Mesenteric fat pad (tissue), 1 donor: ENCODE measurements at regions not wholly inside any gene's neighbourhood (a gene's known extent, or its start where the extent isn't known, plus 50 kb on each side); places are given as distances from the start of the nearest gene placed in this dataset.

Experiments
- DNase-seq: peaks from one replicate; pipeline ENCODE4 v3.0.0-alpha.2; 2020; ENCODE audit warnings: low spot score
- donor health status: DM: yes; HTN: yes; CAD: no.

DNA sequence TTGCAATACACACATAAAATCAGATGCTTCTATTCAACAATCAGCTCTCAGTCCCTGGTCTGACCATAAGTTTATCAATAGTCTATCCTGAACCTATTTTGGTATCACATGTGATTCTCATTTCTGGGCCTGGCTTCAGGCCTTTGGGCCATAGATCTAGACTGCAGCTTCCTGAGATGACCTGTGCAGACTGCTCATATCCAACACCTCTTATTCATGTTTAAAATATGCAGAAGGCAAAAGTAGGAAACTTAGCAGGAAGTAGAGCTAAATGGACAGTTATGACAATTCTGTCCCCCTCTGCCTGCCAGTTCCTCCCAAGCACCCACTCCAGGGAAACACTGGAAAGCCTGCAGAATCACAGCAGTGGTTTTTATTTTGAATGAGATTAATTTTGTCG, 53.3 kb downstream of the C7orf25 start:
- no peak for DNase-seq

DNA sequence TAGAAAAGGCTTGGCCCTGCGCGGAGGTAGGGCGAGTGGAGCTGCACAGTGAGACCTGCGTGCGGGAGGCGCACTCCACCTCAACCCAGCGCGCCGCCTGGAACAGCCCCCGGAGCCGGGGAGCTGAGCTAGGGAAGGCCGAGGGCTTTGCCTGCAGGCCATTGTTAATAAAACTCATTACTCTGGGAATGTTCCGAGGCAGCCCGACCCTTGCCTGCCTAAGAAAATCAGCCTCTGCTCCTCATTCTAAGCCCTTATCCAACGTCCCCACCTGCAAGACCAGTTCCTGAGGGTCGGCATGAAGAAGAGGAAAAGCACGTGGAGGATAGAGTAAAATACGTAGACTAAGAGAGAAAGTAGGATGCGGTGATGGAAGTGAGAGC, 55.3 kb downstream of the C7orf25 start:
- no peak for DNase-seq

DNA sequence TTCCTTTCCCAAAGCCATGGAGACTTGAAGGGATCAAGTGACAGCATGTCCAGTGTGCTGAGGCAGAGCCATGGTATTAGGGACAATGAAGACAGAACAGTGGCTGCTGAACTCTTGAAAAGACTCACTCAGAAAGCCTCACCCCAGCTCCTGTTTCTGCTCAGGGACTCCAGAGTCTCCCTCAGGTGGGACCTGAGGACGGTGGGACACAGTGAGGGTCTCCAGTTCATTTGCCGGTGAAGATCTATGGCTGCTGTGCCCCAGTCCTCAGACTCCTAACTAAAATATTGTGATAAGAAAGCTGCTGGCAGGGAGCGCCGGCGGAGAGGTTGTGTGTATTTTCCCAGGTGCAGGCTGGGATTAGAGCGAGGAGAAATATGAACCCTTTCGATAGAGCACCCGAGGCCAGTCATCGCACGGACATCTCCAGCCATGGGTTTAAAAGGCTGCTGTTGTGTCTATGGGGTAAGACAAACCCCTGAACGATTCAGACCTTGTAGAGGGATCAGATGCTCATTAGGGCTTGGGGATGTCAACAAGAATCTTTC, 57.2 kb downstream of the C7orf25 start:
- DNase-seq = no peak

DNA sequence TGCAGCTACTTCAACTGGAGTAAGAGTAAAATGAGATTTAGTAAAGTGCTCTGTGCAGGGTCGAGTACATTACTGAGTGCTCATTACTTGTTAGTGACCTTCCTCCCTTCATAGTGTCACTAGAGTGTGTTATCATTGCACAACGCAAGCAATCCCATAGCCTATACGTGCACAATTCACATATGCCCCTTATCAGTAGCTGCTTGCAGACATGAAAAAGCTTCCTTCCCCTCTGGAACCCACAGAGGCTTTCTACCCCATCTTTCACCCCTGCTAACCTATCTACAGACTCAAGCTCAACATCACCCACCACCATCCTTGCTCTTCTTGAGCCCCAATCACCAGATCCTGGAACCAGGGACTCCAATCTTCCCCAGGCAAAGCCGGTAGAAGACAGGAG, 59.3 kb downstream of the C7orf25 start:
- no peak for DNase-seq

DNA sequence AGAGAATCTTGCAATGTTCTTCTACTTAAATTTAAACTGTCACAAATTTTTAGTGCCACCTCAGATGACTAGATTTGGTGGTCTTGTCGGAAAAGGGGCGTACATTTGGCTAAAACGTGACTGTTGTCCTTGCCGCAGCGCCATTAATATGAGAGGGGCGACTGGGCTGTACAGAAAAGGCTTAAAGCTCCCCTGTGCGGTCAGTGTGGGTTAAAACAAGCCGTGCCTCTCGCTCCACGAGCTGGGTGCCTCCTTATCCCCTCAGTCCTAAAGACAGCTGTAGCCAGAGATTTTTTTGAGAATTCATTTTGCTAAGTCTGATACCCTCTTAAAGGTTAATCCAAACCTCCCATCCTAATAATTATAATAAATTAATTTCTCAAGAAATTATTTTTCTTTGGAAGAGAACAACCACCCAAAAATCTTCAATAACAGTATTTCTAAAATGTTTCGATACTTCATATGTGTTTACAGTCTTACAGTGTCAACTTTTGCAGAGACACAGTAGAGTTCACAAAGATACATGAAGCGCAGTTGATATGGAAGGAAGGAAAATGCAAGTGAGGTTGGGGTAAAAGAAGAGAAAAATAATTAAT, 68.6 kb downstream of the C7orf25 start:
- no peak for DNase-seq

DNA sequence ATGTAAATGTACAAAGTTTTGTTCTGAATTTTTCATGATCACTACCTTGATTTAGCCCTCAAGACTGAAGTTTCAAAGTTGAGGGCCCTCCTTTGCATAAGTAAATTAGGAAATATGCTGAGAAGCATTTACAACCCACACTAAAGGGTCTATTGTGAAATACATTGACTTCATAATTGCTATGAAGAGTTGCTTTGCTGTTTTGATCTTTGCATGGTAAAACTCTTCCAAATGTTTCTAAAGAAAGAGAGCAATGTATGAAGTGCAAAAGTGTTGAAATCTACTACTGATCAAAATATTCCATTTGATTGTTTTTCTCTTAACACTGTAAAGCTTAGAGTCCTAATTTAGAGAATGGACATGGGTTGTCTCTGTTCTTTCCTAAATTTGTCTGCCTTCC, 77.2 kb downstream of the C7orf25 start:
- no peak for DNase-seq

DNA sequence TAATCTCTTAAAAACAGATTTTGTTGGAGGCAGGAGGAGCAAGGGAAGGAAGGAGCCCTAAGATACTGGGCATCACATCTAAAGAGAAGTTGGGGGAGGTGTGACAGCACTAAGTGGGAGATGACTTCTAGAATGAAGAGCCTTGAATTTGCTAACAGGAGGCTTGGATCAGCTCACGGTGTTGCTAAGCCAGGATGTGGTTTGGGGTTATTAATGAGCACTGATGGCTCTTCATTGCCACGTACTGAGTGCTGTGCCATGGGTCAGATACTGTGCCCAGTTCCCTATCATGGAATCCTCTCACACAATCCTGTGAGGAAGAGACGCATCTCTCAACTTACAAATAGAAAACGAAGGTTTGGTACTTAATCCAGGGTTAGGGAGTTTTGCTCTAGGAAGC, 78.5 kb downstream of the C7orf25 start:
- no peak for DNase-seq

DNA sequence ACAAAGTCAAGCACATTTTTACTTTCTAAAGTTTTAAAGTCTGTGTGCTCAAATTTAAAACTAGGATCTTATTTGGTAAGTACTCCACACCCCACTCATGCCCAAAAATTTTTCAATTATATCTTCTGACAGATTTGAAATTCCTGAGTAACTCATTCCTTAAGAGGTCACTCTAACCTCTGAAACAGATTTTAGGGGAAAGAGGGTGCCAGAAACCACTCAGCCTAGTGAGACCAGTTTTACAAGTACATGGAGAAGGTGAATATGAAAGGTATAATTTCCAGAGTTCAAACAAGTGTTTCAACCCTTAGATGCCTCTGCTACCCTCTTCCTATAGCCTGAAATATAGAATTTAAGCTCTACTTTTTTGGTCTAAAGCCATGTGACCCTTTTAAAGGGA, 79.2 kb downstream of the C7orf25 start:
- no peak for DNase-seq

DNA sequence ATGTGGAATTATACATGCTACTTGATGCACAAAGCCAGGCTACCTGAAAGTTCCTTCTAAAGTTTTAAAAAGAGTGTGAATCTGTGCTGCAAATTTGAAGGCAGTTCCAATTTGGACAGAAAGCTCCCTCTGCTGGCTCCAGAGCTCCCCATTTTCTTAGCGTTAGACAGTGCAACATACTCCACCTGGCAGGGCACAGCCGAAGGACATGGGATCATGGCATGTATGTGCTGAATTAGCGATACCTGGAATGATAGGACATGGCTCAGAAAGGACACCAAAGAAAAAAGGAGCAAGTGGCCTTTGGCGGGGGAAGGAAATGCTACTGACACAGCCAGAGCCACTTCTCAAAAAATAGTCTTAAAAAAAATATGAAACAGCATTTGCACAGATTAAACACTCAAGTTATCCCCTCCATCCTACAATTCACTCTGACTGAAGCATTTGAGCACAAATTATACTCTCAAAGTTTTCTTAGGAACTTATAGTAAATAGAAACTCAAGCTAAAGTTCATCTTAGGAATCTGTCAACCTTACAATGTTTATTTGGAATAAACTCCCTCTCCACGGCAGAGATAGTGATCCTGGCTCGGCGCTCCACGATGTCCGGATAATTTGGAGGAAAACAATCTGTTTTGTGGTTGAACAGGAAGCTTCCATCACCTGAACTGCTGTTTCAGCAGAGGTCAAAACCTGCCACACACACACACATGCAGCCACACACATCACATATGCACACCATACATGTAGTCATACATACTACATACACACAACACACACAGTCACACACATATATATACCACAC, 80.0 kb downstream of the C7orf25 start:
- no peak for DNase-seq

DNA sequence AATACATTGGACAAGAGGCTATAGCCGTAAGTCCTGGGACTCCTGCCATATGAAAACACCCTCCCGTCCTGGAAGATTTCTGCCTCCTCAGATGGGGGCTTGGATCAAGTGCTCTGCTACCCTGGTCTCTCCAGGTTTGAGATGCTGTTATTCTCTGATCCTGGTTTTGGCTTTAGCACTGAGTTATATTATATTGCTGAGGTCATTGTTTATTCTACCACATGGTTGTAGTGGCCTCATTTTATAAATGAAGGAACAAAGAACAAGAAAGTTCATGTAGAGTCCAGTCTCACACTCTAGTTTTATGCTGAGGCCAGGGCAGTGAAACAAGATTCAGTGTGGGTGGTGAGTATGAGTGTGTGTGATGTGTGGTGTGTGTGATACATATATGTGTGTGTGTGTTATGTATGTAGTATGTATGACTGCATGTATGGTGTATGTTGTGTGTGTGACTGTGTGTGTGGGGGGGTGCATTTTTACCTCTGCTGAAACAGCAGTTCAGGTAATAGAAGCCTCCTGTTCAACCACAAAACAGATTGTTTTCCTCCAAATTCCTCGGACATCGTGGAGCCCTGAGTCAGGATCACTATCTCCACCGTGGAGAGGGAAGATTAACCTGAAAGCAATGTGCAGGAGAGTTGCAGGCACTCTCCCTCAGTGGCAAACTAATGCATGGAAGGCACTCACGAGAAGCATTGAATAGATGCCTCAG, 80.7 kb downstream of the C7orf25 start:
- no peak for DNase-seq

DNA sequence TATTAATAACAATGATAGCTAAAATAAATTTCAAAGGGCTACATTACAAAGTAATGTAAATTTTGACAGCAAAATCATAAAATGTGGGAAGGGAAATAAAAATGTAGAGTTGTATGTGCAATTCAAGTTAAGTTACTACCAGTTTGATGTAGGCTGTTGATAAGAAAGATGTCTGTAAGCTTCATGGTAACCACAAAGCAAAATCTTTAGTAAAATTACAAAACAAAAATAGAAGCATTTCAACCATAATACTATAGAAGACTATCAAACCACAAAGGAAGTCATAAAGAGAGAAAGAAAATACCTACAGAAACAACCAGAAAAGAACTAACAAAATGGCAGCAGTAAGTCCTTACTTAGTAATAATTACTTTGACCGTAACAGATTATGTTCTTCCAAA, 99.1 kb downstream of the C7orf25 start:
- no peak for DNase-seq

DNA sequence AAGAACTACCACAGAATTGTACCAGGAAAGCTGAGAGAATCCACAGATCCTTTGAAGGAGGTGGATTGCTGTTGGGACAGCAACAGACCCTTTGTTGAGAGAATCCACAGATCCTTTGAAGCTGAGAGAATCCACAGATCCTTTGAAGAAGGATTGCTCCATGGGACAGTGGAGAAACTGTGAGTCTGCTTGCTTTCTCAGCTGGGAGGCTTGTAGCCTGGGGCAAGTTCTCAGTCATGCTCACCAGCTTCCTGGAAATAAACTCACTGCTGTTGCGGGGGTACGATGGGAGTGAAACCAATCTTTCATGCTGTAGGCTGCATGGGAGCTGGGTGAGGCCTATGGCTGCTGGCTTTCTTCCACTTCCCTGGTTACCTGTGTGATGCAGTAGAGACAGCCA, 106.3 kb downstream of the C7orf25 start:
- no peak for DNase-seq

DNA sequence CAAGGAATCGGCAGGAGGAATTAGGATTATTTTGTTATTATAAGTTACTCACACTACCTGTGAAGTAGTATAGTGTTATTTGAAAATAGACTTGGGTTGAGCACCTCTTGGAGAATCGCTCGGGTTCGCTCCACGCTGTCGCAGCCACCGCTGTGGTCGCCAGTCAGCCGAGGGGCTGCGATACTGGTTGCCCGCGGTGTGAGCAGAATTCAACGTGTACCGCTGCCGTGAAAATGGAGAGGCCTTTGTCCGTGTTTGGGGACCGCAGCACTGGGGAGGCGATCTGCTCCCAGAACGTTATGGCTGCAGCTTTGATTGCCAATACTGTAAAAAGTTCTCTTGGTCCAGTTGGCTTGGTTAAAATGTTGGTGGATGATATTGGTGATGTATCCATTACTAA, 117.2 kb downstream of the C7orf25 start:
- no peak for DNase-seq

DNA sequence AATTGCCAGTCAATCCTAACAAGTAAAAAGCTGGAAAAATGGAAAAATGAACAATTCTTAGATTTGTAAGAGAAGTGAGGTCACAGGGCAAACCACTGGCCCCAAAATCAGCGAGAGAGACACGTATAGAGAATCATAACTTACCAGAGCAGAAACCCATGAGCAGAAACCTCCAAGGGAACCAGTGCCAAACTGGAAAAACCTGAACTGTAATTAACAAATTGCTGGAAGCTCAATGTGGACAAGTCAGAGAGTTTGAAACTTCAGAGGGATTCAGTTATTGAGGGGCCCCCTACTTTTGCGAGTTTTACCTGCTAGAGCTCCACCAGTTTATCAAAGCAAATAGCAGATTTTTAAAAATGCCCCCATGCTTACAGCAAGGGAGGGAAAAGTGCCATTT, 119.0 kb downstream of the C7orf25 start:
- DNase-seq = no peak

DNA sequence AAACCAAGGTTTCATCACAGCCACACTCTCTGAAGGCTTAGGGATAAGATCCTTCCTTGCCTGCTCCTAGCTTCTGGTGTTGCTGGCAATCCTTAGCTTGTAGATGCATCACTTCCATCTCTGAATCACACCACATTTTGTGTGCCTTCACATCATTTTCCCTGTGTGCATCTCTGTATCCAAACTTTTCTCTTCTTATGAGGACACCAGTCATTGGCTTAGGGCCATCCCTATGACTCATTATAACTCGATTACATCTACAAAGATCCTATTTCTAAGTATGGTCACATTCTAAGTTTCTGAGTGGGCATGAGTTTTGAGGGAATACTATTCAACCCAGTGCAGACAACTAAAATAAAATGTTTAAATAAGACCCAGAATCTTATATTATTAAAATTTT, 121.7 kb downstream of the C7orf25 start:
- DNase-seq = no peak

DNA sequence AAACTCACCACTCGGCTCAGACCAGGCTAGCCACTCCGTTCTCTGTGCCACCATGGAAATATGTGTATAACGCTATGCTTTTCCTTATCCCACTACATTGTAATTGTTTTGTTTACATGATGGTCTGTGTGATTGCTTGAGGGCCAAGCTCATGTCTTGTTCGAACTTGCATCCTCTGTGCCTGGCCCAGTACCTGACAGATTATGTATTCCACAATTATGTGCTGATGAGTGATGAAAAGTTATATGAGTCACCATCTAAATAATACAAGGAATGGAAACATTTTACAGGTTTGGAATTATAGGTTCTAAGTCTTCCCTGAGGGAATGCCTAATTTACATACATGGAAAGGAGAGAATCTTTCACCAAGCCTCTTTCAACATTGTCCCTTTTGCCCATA, 137.4 kb downstream of the C7orf25 start:
- no peak for DNase-seq

DNA sequence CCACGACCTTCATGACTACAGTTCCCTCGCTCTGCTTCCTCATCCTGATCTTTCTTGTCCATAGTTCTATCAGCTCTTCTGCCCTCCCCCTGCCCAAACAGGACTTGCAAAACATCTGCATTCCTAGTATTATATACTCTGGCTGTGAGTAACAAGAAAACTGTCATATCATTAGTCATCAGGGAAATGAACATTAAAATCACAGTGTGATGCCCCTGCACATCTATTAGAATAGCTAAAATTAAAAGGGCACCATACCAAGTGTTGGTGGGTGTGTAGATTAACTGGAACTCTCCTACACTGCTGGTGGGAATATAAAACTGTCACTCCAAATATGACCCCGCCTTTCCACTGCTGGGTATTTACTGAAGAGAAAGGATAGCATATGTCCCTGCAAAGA, 141.8 kb downstream of the C7orf25 start:
- DNase-seq = no peak

DNA sequence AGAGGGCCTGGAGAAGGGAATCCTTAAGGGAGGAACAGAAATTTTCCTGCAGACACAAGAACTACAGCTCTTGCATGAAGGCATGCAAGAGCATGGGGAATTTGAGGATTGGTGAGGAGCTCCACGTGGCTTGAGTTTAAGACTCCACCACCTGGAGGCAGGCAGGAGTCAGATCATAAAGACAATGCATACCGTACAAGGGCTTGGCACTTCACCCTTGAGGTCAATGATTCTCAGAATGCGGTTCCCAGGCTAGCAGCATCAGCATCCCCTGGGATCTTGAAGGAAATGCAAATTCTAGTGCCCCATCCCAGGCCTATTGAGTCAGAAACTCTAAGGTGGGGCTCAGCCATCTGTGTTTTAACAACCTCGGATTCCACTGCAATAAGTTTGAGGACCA, 143.8 kb downstream of the C7orf25 start:
- DNase-seq = no peak

DNA sequence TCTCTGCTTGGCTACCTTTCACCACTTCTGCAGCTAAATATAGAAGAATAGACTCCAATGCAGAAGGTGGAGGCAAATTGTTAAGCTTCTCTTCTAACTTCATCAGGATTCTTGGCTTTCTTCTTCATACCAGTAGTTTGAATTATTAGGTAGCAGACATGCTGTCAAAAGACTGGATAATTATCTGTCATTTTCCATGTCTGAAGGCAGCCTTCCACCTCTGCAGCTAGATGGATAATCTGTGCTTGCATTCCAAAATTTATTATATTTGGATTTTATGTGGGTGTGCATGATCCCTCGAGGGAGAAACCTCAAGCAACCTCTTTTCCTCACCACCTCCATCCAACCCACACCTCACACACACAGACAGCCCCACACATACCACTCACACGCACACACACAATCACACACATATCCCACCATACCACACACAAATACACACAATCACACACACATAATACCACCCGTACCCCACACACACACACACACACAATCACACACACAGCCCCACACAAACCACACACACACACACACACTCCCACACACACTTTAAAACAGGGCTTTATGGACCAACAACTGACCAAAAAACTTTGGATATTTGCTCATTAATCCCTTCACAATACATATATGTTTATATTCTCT, 145.0 kb downstream of the C7orf25 start:
- DNase-seq = no peak

DNA sequence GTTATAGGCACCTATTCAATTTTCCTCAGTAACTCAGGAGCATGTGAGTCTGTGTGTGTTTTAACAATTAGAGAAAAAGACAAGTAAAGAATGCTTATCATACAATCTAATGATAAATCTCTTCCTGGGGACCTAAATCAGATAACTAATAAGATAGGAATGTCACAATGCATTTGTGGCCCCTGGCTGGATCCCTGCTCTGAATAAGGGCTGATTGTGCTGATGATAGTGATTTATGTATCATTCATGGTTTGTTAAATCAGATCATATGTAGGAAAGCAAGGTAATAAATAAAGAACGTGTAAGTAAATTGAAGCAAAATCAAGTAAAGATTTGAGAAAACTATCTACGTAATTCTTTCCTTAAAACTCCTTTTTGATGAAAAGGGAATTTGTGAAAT, 145.9 kb downstream of the C7orf25 start:
- DNase-seq = no peak

DNA sequence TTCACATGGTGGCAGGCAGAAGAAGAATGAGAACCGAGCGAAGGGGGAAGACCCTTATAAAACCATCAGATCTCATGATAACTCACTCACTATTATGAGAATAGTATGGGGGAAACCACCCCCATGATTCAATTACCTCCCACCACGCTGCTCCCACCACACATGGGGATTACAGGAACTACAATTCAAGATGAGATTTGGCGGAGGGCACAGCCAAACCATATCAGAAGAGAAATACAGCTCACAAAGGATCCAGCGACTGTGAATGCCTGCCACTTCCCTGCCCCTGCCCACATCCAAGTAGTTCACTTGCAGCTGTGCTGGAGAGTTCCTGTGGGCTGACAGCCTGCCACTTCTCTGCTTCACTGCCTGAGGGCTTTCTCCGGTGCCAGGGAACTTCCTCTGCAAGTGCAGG, 148.7 kb downstream of the C7orf25 start:
- DNase-seq = no peak

DNA sequence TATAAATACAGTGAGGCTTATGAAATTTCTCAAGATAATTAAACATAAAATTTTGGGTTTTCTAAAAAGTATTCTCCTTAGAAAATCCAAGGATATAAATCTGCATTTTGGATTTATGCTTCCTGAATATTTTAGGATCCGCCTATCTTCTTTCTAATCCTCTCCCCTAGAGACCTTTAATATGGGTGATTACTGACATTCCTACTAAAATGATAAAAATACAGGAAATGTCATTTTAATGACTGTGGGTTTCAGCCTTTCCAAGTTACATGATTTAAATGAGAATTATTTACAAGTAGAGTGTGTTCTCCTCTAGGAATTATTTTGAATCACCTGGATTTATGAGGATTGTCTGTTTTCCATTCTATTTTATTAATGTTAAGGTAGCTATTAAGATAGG, 150.4 kb downstream of the C7orf25 start:
- DNase-seq = no peak
